Neutrophil (primary cell): ENCODE measurements at regions not wholly inside any gene's neighbourhood (a gene's known extent, or its start where the extent isn't known, plus 50 kb on each side); places are given as distances from the start of the nearest gene placed in this dataset.

Experiments
- H3K27ac ChIP-seq: fragments of 200-600 bp; sonication (generic); 2 replicates; pipeline ENCODE4 v1.5.1; 2016; ENCODE audit warnings: mild to moderate bottlenecking, moderate library complexity
- H3K27me3 ChIP-seq: fragments of 200-600 bp; sonication (generic); 2 replicates; pipeline ENCODE4 v1.6.0; 2016; ENCODE audit warnings: mild to moderate bottlenecking
- H3K36me3 ChIP-seq: fragments of 200-600 bp; sonication (generic); 2 replicates; pipeline ENCODE4 v1.5.1; 2017
- H3K4me1 ChIP-seq, 2 experiments: fragments of 200-600 bp in 1 of 2; sonication (generic) in 1 of 2; 1 replicate in 1 of 2; 2 replicates in 1 of 2; pipeline versions ENCODE4 v1.5.1 to v1.6.1; 2013 to 2016; ENCODE audit warnings: low read depth in 1 of 2, low read length in 1 of 2, mild to moderate bottlenecking in 1 of 2, moderate library complexity in 1 of 2; ENCODE audit not compliant: control insufficient read depth in 1 of 2, insufficient read depth in 1 of 2
- H3K4me3 ChIP-seq, 2 experiments: fragments of 200-600 bp in 1 of 2; sonication (generic) in 1 of 2; 1 replicate in 1 of 2; 2 replicates in 1 of 2; pipeline ENCODE4 v1.5.1; 2013 to 2016; ENCODE audit warnings: low read depth in 1 of 2, low read length in 1 of 2, mild to moderate bottlenecking in 1 of 2, moderate library complexity in 1 of 2
- H3K9me3 ChIP-seq: fragments of 200-600 bp; sonication (generic); 2 replicates; pipeline ENCODE4 v1.5.1; 2016
- TF ChIP-seq, protein P1 (sequence below): fragments of 200-600 bp; sonication (generic); IDR thresholded peaks from 2 replicates; pipeline ENCODE4 v1.5.1; 2016; ENCODE audit warnings: antibody characterized with exemption

GRCh38 chr18:38525039-38525438, 959.4 kb upstream of the CELF4 start:
- no peaks in the 10 kb centered on the region for H3K36me3 ChIP-seq
- peaks cover 7% of the 10 kb centered on the region for H3K27me3 ChIP-seq
- H3K4me3 ChIP-seq = no peak overlapping the region
- TF ChIP-seq, protein P1, sequence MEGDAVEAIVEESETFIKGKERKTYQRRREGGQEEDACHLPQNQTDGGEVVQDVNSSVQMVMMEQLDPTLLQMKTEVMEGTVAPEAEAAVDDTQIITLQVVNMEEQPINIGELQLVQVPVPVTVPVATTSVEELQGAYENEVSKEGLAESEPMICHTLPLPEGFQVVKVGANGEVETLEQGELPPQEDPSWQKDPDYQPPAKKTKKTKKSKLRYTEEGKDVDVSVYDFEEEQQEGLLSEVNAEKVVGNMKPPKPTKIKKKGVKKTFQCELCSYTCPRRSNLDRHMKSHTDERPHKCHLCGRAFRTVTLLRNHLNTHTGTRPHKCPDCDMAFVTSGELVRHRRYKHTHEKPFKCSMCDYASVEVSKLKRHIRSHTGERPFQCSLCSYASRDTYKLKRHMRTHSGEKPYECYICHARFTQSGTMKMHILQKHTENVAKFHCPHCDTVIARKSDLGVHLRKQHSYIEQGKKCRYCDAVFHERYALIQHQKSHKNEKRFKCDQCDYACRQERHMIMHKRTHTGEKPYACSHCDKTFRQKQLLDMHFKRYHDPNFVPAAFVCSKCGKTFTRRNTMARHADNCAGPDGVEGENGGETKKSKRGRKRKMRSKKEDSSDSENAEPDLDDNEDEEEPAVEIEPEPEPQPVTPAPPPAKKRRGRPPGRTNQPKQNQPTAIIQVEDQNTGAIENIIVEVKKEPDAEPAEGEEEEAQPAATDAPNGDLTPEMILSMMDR = no peak
- no peaks in the 10 kb centered on the region for H3K4me1 ChIP-seq
- H3K27ac ChIP-seq = no peak overlapping the region
- H3K9me3 ChIP-seq = no peaks in the 10 kb centered on the region

- TF ChIP-seq, protein P1 = no peak
Observed at GRCh38 chr18:38520786-38521185, 955.2 kb upstream of the CELF4 start.

GRCh38 chr18:38502539-38502938, 936.9 kb upstream of the CELF4 start:
- no peaks in the 10 kb centered on the region for H3K36me3 ChIP-seq
- H3K9me3 ChIP-seq = peaks cover 3% of the 10 kb centered on the region
- H3K27ac ChIP-seq = no peak overlapping the region
- no peaks in the 10 kb centered on the region for H3K27me3 ChIP-seq
- no peaks in the 10 kb centered on the region for H3K4me1 ChIP-seq
- no peak overlapping the region for H3K4me3 ChIP-seq
- TF ChIP-seq, protein P1 = no peak

More at GRCh38 chr18:38520786-38521185, 955.2 kb upstream of the CELF4 start:
- Histone ChIP-seq H3K27me3 (peaks cover 7% of the 10 kb centered on the region), H3K9me3 (no peaks in the 10 kb centered on the region), H3K4me3 (no peak overlapping the region), H3K4me1 (no peaks in the 10 kb centered on the region), H3K36me3 (no peaks in the 10 kb centered on the region), H3K27ac (no peak overlapping the region)

- no peak overlapping the region for H3K27ac ChIP-seq
- peaks cover 3% of the 10 kb centered on the region for H3K9me3 ChIP-seq
- no peaks in the 10 kb centered on the region for H3K27me3 ChIP-seq
- H3K4me1 ChIP-seq = no peaks in the 10 kb centered on the region
- no peak overlapping the region for H3K4me3 ChIP-seq
- H3K36me3 ChIP-seq = no peaks in the 10 kb centered on the region
- TF ChIP-seq, protein P1 = no peak
Observed at GRCh38 chr18:38497266-38497665, 931.7 kb upstream of the CELF4 start.

DNA sequence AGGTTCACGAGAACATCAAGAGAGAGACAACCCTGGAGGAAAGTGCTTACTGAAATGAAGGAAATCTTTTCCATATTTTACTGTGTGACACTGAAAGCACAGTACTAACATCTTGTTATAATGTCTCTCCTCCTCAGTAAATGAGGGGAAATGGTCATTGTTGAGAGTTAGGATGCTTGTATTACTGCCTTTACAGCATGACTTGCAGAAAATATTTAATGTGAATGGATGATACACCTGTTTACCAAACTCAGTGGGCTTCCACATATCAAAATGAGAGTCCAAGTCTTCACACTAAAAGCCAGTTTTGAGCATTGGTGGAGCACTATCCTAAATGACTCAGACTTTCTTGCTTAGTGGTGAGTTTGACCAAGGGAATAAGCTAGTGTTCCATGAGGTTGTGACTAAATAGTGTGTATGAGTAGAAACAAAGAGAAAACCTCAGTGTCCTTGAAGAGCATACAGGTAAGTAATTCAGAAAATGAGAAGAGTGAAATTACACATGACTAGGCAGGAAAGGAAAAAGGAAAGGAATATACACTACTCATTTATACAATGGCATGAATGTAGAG, 930.7 kb upstream of the CELF4 start:
- H3K4me3 ChIP-seq = no peak overlapping the region
- no peaks in the 10 kb centered on the region for H3K36me3 ChIP-seq
- TF ChIP-seq, protein P1 = no peak
- no peaks in the 10 kb centered on the region for H3K4me1 ChIP-seq
- peaks cover 3% of the 10 kb centered on the region for H3K9me3 ChIP-seq
- H3K27ac ChIP-seq = no peak overlapping the region
- no peaks in the 10 kb centered on the region for H3K27me3 ChIP-seq

DNA sequence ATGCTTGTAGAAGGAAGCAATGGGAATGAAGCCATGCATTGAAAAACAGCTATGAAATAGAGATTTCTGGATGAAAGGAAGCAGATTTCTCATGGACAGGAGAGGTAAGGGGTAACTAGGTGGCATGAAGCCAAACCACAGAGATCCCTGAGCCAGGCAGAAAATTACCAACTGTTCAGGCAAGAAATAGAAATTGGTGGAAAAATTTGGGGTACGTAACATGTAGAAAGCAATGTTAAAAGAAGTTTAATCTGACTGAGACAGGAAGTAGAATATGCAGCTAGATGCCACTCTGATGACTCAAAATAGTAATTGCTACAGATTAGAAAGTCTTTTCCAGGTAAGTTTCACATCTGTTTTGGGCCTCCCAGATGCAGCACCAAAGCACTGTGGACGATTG, 928.5 kb upstream of the CELF4 start:
- no peaks in the 10 kb centered on the region for H3K9me3 ChIP-seq
- no peaks in the 10 kb centered on the region for H3K36me3 ChIP-seq
- H3K4me3 ChIP-seq = no peak overlapping the region
- H3K27ac ChIP-seq = no peak overlapping the region
- no peaks in the 10 kb centered on the region for H3K27me3 ChIP-seq
- TF ChIP-seq, protein P1 = no peak
- no peaks in the 10 kb centered on the region for H3K4me1 ChIP-seq
